ENCODE measurements at regions not wholly inside any gene's neighbourhood (a gene's known extent, or its start where the extent isn't known, plus 50 kb on each side); places are given as distances from the start of the nearest gene placed in this dataset.
"Not testable (repeated sequence)": the region's sequence is repeated elsewhere in the genome, so short reads cannot be mapped to it uniquely, and the experiment has no call there.

- Mint-ChIP-seq H3K36me3 (no peaks in the 10 kb centered on the region), H3K27me3 (peaks cover 8% of the 10 kb centered on the region), H3K9me3 (peaks cover 0 to 11% (median 3%) of the 10 kb centered on the region in 7 donors), H3K4me1 (no peaks in the 10 kb centered on the region), H3K27ac (no peak overlapping the region), H3K4me3 (no peak overlapping the region)
- Histone ChIP-seq H3K4me3 (ENCODE audit: low read depth, low read length) (no peak overlapping the region), H3K27me3 (ENCODE audit: control insufficient read depth, insufficient read depth, low read length) (no peaks in the 10 kb centered on the region), H3K36me3 (ENCODE audit: control insufficient read depth, insufficient read depth, low read length) (no peaks in the 10 kb centered on the region), H3K9me3 (ENCODE audit: control insufficient read depth in 2 of 2, low read length in 2 of 2) (peaks cover 0 to 7% of the 10 kb centered on the region in 2 experiments), H3K27ac (ENCODE audit: insufficient read depth, low read length, poor library complexity, severe bottlenecking) (no peak overlapping the region), H3K4me1 (ENCODE audit: control insufficient read depth, insufficient read depth, low read length, poor library complexity, severe bottlenecking) (no peaks in the 10 kb centered on the region)
- ATAC-seq (ENCODE audit: low read depth in 2 of 2) (no peak), DNase-seq (no peak)
These were observed 448.9 kb upstream of the MEIS1 start for GRCh38 chr2:65985986-65986385.

GRCh38 chr2:65980531-65980930 is 454.4 kb upstream of the MEIS1 start:
- no peak for ATAC-seq (ENCODE audit: low read depth in 2 of 2)

GRCh38 chr2:65979446-65979845 is 455.5 kb upstream of the MEIS1 start:
- no peak overlapping the region for H3K4me3 ChIP-seq (ENCODE audit: low read depth, low read length)
- Mint-ChIP-seq H3K27ac (no peak overlapping the region), H3K4me1 (no peaks in the 10 kb centered on the region), H3K27me3 (peaks cover 4% of the 10 kb centered on the region), H3K4me3 (no peak overlapping the region), H3K9me3 (peaks cover 0 to 15% (median 2%) of the 10 kb centered on the region in 7 donors), H3K36me3 (no peaks in the 10 kb centered on the region)
- no peak for DNase-seq
- no peak for ATAC-seq (ENCODE audit: low read depth in 2 of 2)
- H3K27me3 ChIP-seq (ENCODE audit: control insufficient read depth, insufficient read depth, low read length) = no peaks in the 10 kb centered on the region
- peaks cover 0 to 3% of the 10 kb centered on the region in 2 experiments for H3K9me3 ChIP-seq (ENCODE audit: control insufficient read depth in 2 of 2, low read length in 2 of 2)
- H3K27ac ChIP-seq (ENCODE audit: insufficient read depth, low read length, poor library complexity, severe bottlenecking) = no peak overlapping the region
- H3K4me1 ChIP-seq (ENCODE audit: control insufficient read depth, insufficient read depth, low read length, poor library complexity, severe bottlenecking) = no peaks in the 10 kb centered on the region
- no peaks in the 10 kb centered on the region for H3K36me3 ChIP-seq (ENCODE audit: control insufficient read depth, insufficient read depth, low read length)

More at GRCh38 chr2:65980531-65980930, 454.4 kb upstream of the MEIS1 start:
- peaks cover 7% of the 10 kb centered on the region for H3K27me3 Mint-ChIP-seq
- no peaks in the 10 kb centered on the region for H3K36me3 ChIP-seq (ENCODE audit: control insufficient read depth, insufficient read depth, low read length)
- no peak for DNase-seq
- H3K9me3 Mint-ChIP-seq = peaks cover 0 to 15% (median 2%) of the 10 kb centered on the region in 7 donors
- no peaks in the 10 kb centered on the region for H3K36me3 Mint-ChIP-seq
- H3K4me1 Mint-ChIP-seq = no peaks in the 10 kb centered on the region
- H3K27me3 ChIP-seq (ENCODE audit: control insufficient read depth, insufficient read depth, low read length) = no peaks in the 10 kb centered on the region
- H3K27ac Mint-ChIP-seq = no peak overlapping the region
- H3K4me1 ChIP-seq (ENCODE audit: control insufficient read depth, insufficient read depth, low read length, poor library complexity, severe bottlenecking) = no peaks in the 10 kb centered on the region
- H3K27ac ChIP-seq (ENCODE audit: insufficient read depth, low read length, poor library complexity, severe bottlenecking) = no peak overlapping the region
- no peak overlapping the region for H3K4me3 Mint-ChIP-seq
- no peak overlapping the region for H3K4me3 ChIP-seq (ENCODE audit: low read depth, low read length)
- no peaks in the 10 kb centered on the region for H3K9me3 ChIP-seq (ENCODE audit: control insufficient read depth in 2 of 2, low read length in 2 of 2)

DNA sequence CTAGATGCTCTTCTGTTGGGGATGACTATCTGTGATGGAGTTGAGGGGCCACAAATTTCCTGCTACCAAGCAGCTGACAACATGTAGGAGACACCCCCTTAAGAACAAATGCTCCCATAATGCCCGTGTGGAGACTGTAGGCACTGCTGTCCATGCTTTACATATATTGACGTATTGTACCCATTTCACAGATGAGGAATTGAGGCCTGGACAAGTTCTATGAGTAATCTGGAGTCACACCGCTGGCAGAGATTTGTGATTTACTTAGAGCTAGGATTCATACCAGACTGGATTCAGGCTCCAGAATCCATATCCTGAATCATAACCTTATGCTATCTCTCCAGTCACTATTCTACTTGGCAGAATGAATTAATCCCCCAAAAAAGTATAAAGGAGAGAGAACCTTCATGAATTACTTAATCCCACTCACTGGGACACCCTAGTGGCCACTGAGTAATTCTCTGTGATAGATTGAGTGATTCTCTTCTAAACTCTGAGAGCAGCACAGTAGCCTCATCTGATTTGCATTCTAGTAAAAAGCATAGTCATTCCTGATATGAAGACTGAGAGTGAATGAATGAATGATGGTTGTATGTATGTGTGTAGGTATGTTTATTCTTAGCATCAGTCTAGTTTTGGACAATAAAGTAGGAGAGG is 460.7 kb upstream of the MEIS1 start:
- H3K27ac ChIP-seq (ENCODE audit: insufficient read depth, low read length, poor library complexity, severe bottlenecking) = no peak overlapping the region
- H3K9me3 Mint-ChIP-seq = peaks cover 0 to 4% (median 2%) of the 10 kb centered on the region in 7 donors
- no peaks in the 10 kb centered on the region for H3K27me3 ChIP-seq (ENCODE audit: control insufficient read depth, insufficient read depth, low read length)
- H3K27ac Mint-ChIP-seq = no peak overlapping the region
- H3K4me1 ChIP-seq (ENCODE audit: control insufficient read depth, insufficient read depth, low read length, poor library complexity, severe bottlenecking) = no peaks in the 10 kb centered on the region
- H3K4me1 Mint-ChIP-seq = no peaks in the 10 kb centered on the region
- no peak overlapping the region for H3K4me3 ChIP-seq (ENCODE audit: low read depth, low read length)
- H3K4me3 Mint-ChIP-seq = no peak overlapping the region
- no peaks in the 10 kb centered on the region for H3K27me3 Mint-ChIP-seq
- no peak for ATAC-seq (ENCODE audit: low read depth in 2 of 2)
- H3K9me3 ChIP-seq (ENCODE audit: control insufficient read depth in 2 of 2, low read length in 2 of 2) = peaks cover 0 to 3% of the 10 kb centered on the region in 2 experiments
- no peaks in the 10 kb centered on the region for H3K36me3 ChIP-seq (ENCODE audit: control insufficient read depth, insufficient read depth, low read length)
- no peak for DNase-seq
- no peaks in the 10 kb centered on the region for H3K36me3 Mint-ChIP-seq

DNA sequence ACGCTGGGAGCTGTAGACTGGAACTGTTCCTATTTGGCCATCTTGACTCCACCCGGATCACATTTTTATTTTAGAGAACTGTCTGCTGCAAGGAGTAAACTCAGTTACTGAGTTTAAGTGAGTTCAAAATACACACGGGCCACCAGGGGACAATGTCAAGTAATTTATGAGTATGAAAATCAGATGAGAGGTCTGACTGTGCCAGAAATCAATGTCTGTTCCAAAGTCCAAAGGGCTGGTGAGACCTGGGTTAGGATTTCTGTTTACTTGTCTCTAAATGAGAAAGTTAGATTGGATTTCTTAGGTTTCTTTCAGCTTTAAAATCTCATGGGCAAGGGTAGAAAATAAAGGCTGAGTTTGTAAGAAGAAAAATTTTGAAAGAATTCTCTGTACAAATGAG is 465.8 kb upstream of the MEIS1 start:
- H3K36me3 Mint-ChIP-seq = no peaks in the 10 kb centered on the region
- no peaks in the 10 kb centered on the region for H3K9me3 ChIP-seq (ENCODE audit: control insufficient read depth in 2 of 2, low read length in 2 of 2)
- ATAC-seq (ENCODE audit: low read depth in 2 of 2) (no peak), DNase-seq (no peak)
- H3K4me1 ChIP-seq (ENCODE audit: control insufficient read depth, insufficient read depth, low read length, poor library complexity, severe bottlenecking) = no peaks in the 10 kb centered on the region
- no peak overlapping the region for H3K27ac ChIP-seq (ENCODE audit: insufficient read depth, low read length, poor library complexity, severe bottlenecking)
- no peaks in the 10 kb centered on the region for H3K27me3 ChIP-seq (ENCODE audit: control insufficient read depth, insufficient read depth, low read length)
- no peak overlapping the region for H3K27ac Mint-ChIP-seq
- H3K36me3 ChIP-seq (ENCODE audit: control insufficient read depth, insufficient read depth, low read length) = no peaks in the 10 kb centered on the region
- H3K4me3 ChIP-seq (ENCODE audit: low read depth, low read length) = no peak overlapping the region
- no peak overlapping the region for H3K4me3 Mint-ChIP-seq
- H3K27me3 Mint-ChIP-seq = no peaks in the 10 kb centered on the region
- no peaks in the 10 kb centered on the region for H3K4me1 Mint-ChIP-seq
- peaks cover 0 to 3% (median 0%) of the 10 kb centered on the region in 7 donors for H3K9me3 Mint-ChIP-seq

DNA sequence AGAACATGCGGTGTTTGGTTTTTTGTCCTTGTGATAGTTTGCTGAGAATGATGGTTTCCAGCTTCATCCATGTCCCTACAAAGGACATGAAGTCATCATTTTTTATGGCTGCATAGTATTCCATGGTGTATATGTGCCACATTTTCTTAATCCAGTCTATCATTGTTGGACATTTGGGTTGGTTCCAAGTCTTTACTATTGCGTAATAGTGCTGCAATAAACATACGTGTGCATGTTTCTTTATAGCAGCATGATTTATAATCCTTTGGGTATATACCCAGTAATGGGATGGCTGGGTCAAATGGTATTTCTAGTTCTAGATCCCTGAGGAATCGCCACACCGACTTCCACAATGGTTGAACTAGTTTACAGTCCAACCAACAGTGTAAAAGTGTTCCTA is 471.6 kb upstream of the MEIS1 start:
- DNase-seq; H3K9me3 ChIP-seq (ENCODE audit: control insufficient read depth in 2 of 2, low read length in 2 of 2); H3K27ac ChIP-seq (ENCODE audit: insufficient read depth, low read length, poor library complexity, severe bottlenecking); H3K36me3 Mint-ChIP-seq; H3K27me3 ChIP-seq (ENCODE audit: control insufficient read depth, insufficient read depth, low read length); ATAC-seq (ENCODE audit: low read depth in 2 of 2); H3K4me3 Mint-ChIP-seq; H3K4me3 ChIP-seq (ENCODE audit: low read depth, low read length); H3K27me3 Mint-ChIP-seq; H3K27ac Mint-ChIP-seq; H3K4me1 Mint-ChIP-seq; H3K36me3 ChIP-seq (ENCODE audit: control insufficient read depth, insufficient read depth, low read length); H3K9me3 Mint-ChIP-seq; H3K4me1 ChIP-seq (ENCODE audit: control insufficient read depth, insufficient read depth, low read length, poor library complexity, severe bottlenecking): not testable (repeated sequence)

- H3K4me1 Mint-ChIP-seq = no peaks in the 10 kb centered on the region
- Histone ChIP-seq H3K4me1 (ENCODE audit: control insufficient read depth, insufficient read depth, low read length, poor library complexity, severe bottlenecking) (no peaks in the 10 kb centered on the region), H3K27me3 (ENCODE audit: control insufficient read depth, insufficient read depth, low read length) (no peaks in the 10 kb centered on the region), H3K4me3 (ENCODE audit: low read depth, low read length) (no peak overlapping the region), H3K36me3 (ENCODE audit: control insufficient read depth, insufficient read depth, low read length) (no peaks in the 10 kb centered on the region), H3K27ac (ENCODE audit: insufficient read depth, low read length, poor library complexity, severe bottlenecking) (no peak overlapping the region), H3K9me3 (ENCODE audit: control insufficient read depth in 2 of 2, low read length in 2 of 2) (no peaks in the 10 kb centered on the region)
- peaks cover 0 to 9% (median 0%) of the 10 kb centered on the region in 7 donors for H3K9me3 Mint-ChIP-seq
- ATAC-seq (ENCODE audit: low read depth in 2 of 2) = no peak
- no peak overlapping the region for H3K27ac Mint-ChIP-seq
- no peak for DNase-seq
- no peaks in the 10 kb centered on the region for H3K27me3 Mint-ChIP-seq
- H3K4me3 Mint-ChIP-seq = no peak overlapping the region
- no peaks in the 10 kb centered on the region for H3K36me3 Mint-ChIP-seq
These were observed 474.0 kb upstream of the MEIS1 start for GRCh38 chr2:65960953-65961352.

- DNase-seq = no peak
- Mint-ChIP-seq H3K4me3 (no peak overlapping the region), H3K27me3 (no peaks in the 10 kb centered on the region), H3K4me1 (no peaks in the 10 kb centered on the region), H3K9me3 (peaks cover 0 to 9% (median 0%) of the 10 kb centered on the region in 7 donors), H3K36me3 (no peaks in the 10 kb centered on the region), H3K27ac (no peak overlapping the region)
- Histone ChIP-seq H3K4me1 (ENCODE audit: control insufficient read depth, insufficient read depth, low read length, poor library complexity, severe bottlenecking) (no peaks in the 10 kb centered on the region), H3K36me3 (ENCODE audit: control insufficient read depth, insufficient read depth, low read length) (no peaks in the 10 kb centered on the region), H3K9me3 (ENCODE audit: control insufficient read depth in 2 of 2, low read length in 2 of 2) (no peaks in the 10 kb centered on the region), H3K27ac (ENCODE audit: insufficient read depth, low read length, poor library complexity, severe bottlenecking) (no peak overlapping the region), H3K27me3 (ENCODE audit: control insufficient read depth, insufficient read depth, low read length) (no peaks in the 10 kb centered on the region), H3K4me3 (ENCODE audit: low read depth, low read length) (no peak overlapping the region)
- ATAC-seq (ENCODE audit: low read depth in 2 of 2) = no peak
These were observed 477.0 kb upstream of the MEIS1 start for GRCh38 chr2:65957886-65958285.
